LHCN-M2 (cell line): ENCODE measurements at regions not wholly inside any gene's neighbourhood (a gene's known extent, or its start where the extent isn't known, plus 50 kb on each side); places are given as distances from the start of the nearest gene placed in this dataset.
A peak's percentile ranks its signal among the peaks of the same experiment; 100 is the strongest.

Source experiments
- DNase-seq: peaks from one replicate; pipeline ENCODE4 v3.0.0-alpha.2; 2012; ENCODE audit warnings: low read depth

DNA sequence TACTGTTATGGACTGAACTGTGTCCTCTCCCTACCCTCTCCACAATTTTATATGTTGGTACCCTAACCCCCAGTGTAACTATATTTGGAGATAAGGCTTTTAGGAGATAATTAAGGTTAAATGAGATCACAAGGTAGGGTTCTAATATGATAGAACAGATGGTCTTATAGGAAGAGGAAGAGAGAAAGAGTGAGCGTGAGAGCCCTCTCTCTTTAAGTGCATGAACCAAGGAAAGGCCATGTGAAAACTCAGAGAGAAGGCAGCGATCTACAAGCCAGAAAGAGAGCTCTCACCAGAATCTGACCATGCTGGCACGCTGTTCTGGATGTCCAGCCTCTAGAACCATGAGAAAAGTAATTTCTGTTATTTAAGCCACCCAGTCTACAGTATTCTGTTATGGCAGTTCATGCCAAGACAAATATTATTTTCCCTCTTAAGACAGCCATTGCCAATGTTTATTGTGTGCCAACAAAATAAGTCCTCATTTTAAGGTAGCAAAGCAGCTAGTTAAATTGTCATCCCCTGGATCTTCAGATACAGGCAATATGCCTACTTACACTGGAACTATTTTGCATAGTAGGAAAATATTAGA is 336.2 kb downstream of the MID1IP1 start:
- DNase-seq: no peak

DNA sequence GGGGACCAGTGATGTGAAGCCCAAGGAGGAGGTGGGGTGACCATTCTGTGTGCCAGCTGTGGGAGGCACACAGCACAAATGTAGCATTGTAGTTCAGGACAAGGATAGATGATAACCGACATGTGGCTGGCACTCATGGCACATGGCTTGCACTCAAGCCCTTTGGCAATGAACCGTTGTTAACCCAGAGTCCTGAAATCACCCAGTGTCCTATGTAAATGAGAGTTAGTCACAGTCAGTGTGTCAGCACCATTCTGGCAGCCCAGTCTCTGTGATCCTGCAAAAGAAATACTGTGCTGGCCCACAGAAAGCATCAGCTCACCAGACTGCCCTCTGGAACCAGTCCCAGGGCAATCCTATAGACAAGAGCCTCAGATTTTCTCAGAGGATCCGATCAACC is 339.3 kb downstream of the MID1IP1 start:
- no peak for DNase-seq

DNA sequence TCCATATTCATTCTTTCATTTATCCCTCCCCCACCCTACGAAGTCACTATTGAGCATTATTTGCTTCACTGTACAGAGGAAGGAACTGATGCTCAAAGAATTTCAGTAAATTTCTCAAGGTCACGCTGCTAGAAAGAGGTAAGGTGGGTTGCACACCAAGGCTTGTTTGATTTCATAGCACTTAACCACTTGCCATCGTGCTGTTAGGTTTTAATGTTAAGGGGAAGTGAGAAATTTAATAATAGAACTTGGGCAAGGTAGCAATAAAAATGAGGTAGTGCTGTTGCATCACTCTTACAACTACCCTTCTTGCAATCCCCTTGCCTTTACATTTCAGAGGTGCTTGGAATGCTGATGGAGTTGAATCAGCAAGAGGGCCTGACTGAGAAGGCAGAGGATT is 343.1 kb downstream of the MID1IP1 start:
- no peak for DNase-seq

DNA sequence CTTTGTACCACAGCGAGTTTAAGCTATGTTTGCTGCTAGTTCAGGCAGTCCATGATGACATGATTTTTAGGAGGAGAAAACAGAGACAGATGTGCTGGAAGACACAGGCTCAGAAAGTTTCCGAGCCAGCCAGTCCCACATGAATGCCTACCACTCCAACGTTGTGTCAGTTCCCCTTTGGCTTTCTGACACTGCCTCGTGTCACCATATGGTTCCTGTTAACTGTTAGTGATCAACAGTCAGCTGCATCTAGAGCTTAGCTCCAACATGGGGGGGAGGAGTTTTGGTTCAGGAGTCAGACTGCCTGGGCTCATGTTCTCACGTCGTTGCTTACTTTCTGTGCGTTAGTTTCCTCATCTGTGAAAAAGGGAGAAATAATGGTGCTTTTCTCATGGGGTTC is 343.7 kb downstream of the MID1IP1 start:
- no peak for DNase-seq

DNA sequence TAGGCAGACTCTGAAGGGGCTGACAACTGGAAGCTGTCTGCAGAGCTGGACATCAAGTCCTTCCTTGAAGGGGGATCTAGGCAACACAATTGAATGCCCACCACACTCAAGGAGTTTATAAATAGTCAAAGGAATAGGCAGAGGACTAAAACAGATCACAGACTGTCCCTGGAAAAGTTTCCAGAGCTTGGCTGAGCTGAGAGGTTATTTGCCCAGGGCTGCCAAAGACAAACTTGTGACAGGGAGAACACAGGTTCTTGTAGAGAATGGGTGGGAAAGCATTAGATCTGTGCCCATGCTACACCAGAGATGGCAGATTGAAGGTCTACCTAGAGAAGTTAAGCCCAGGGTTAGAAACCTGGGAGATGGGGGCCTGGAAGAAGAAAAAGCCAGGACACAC is 344.6 kb downstream of the MID1IP1 start:
- DNase-seq: no peak

DNA sequence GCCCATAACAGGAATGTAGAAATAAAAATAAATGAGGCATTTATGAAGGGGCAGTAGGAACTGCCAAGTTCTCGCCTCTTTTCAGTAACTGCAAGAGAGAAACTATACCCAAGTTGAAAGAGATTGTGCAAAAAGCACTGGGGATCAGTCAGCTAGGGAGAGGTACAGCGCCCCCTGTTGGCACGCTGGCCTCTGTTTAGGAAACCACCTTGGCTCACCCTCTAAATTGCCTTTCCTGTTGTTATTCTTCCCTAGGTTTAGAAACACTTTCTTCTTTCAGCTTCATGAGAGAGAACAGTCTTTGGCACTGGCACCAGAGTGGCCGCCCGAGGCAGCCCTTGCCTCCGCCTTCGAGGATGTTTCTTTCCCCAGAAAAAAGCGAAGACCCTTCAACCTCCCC is 348.5 kb downstream of the MID1IP1 start:
- DNase-seq: peak; percentile 24

DNA sequence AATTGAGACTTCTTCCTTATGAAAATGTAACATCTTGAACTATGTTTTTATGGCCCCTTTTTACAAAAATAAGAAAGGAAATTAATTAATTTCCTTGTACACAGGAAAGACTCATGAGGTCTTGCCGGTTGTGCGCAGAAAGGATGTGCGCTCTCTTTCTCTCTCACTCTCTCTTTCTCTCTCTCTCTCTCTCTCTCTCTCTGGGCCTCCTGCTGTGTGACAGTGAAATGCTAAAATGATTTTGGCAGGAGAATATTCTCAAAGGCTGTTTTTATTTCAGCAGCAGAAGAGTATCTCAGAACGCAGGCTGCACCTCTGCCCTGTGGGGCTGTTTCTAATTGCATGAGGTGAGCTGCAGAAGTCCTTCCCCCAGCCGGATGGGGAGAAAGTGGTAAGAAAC is 349.0 kb downstream of the MID1IP1 start:
- DNase-seq: no peak

DNA sequence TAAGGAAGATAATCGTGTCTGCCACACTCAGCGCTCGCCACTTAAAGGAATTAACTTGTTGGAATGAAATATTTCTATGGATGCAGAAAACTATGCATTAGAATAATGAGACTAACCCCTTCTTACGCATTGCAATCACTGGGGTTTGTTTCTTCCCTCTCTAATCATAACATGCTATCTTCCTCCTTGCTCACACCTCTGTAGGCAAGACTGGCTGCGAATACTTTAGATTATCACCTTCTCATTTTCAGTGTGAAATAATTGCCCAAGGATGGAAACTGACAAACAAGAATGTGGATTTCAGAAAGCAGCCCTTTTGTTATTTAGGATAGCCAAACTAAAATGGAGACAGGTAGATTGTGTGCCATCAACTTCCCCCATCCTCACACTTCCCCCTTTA is 349.4 kb downstream of the MID1IP1 start:
- DNase-seq: no peak

DNA sequence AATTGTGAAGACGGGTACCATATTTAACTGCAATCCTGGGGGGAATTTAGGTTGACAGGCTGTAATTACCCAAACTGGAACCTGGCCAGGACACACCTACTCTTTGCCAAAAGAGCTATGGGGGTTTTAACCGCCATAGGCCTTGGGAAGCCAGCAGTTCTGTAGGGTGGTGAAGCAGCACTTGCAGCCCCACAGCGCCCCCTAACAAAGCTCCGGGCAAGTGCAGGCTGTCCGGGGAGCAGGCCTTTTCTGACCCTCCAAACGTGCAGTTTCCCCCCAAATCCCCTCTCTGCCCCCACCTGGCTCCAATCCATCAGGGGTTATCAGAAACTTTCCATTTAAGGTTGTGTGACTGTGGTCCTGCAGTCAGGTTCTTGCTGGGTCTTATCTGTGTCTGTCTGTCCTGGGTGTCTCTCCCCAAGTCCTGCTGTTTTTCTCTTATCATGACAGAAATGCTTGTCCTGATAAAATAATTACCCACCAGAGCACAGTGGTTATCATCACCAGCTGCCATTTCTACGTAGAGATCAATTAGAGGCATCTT is 350.9 kb downstream of the MID1IP1 start:
- DNase-seq: no peak

DNA sequence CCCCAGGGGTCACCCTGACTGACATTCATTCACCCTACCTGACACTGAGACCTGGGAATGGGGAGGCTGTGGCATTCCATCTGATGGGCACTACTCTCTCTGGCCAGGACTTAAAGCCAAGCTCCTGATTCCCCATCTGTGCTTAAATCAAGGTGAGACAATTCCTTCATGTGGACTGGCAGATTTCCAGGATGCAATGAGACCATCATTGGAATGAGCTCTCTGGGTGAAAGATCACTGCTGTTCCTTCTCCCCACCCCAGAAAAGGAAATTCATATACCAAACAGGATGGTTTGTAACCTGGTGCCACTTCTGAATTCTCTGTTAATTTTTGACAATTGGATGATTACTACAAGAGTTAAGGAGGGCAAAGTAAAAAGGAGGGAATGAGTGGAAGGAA is 354.8 kb downstream of the MID1IP1 start:
- no peak for DNase-seq

DNA sequence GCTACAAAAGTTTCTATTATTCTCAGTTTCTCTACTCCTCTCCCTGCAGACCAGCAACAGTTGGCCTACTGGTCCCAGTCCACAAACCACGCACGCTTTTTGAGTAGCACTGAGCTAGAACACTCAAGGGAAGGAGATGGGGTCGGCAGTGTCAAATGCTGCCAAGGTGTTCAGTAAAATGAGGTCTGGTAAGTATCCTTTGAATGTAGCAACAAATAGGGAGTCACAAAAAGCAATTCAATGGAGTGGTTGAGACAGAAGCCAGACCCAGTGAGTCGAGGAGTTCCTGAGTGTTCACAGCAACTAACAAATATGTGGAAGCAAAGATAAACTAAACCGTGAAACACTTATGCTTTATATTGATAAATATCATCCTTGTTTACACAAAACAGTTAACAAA is 355.7 kb downstream of the MID1IP1 start:
- no peak for DNase-seq

DNA sequence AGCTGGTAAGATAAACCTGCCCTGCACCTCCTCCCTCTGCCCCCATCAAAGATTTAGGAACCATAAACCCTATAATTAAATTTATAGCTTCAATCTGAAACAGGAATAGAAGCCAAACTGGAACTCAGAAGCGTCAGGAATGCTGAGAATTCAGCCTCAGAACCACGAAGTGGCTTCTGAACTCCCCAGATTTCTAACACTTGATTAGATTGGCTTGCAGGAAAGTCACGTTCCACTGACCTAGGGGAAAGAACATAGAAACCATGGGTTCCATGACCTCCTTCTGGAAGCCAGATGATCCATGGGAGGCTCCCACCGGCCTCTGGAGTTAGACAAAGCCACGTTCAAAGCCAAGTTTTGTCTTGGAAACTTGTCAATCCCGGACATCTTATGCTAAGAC is 356.5 kb downstream of the MID1IP1 start:
- peak; percentile 23 for DNase-seq

DNA sequence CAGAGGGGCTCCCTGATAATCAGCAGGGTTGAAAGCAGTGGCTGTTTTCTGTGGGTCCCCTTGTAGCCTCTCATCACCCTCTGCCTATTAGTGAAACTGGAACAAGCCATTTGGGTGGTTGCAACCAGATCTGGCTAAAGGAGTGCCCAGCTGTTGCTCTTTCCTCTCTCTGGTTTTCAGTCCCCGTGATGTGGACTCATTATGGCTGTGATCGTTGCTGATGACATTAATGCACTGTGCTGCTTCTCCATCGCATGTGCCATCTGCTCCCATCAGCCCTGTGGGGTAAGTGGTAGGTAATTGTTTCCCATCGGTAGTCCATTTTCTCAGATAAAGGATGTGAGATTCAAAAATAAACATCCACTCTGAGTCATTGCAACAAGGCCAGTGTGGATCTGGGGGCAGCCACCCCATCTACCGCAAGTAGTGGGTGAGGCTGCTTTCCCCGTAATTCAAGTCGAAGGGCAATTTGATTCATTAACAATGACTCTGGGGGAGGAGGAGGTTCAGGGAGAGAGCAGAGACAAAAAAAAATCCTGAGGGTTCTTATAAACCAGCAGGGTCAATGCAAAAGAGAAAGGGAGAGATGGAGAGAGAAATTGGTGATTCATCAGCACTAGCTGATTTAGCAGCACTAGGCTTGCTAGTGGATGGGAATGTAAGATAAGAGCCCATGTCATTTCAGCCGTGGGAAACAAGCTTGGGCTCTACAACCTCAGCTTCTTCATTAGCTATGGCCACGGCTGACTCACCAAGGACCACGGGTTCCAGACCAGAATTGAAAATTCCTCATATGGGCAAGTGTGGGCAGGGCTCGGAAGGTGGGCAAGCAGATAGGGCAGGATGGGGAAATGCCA is 357.8 kb downstream of the MID1IP1 start:
- DNase-seq: peak; percentile 72

DNA sequence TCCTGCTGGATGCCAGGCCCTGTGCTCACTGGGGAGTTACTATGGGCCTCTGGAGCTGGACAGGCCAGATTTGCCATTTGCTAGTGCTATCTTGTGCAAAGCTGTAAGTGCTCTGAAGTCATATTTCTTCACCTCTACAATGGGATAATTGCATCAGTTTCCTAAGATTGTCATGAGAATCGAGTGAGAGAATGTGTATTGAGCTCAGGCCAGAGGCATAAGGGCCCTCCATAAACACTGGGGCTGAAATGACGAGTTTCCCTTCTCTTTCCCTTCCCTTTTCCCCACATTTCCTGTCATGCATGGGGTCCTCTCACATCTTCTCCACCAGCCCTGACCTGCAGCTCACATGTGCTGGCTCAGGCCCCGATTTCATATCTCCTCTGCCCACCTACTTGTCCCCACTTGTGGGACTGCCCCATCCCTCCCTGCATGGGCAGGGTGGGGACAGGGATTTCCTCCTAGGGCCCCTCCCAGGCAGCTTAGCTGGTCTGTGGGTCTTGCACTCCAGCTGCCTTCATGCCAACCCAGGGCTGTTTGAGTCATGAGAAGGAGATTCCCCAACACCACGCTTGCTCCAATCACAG is 358.8 kb downstream of the MID1IP1 start:
- DNase-seq: no peak

DNA sequence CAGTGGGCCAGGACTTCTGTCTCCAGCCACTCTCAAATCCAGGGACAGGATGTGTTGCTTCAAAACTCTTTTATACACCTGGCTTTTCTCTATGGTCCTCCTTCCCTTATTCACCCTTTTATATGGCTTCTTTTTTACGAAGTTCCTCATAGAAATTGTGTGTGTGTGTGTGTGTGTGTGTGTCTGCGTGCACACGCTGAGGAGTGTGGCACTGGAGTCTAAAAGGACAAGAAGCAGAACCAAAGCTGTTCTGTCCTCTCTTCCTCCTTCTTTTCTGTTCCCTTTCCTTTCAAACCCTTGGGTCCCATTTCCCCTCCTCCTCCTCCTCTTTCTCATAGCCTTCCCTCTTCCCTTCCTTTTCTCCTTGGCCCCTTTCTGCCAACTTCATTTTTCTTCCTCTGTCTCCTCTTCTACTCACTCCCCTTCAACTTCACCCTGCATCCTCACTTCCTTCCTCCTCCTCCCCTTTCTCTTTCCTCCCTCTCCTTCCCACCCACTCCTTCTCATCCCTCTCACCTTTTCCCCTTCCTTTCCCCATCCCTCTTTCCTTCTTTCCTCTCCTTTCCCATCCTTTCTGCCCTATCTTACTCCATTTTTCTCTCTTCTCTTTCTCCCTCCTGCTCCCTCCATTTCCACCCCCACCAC is 360.5 kb downstream of the MID1IP1 start:
- DNase-seq: no peak

DNA sequence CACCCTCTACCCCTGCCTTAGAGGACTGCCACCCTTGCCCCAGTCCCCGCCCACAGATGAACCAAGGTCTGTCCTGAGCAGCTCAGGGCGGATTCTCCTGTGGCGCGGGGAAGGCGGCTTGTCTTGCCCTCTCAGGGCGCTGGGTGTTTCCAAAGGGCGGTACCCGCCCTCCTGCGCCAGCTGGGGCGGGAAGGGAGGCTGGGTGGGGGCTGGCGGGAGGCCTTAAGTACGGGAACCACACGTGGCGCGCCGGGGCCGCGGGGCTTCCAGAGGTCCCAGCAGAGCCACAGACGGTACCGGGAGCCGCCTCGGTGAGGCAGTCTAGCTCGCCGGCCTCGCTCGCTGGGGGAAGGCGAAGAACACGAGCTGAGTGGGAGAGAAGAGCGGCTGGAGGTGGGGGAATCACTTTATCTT is 361.1 kb downstream of the MID1IP1 start:
- DNase-seq: no peak

DNA sequence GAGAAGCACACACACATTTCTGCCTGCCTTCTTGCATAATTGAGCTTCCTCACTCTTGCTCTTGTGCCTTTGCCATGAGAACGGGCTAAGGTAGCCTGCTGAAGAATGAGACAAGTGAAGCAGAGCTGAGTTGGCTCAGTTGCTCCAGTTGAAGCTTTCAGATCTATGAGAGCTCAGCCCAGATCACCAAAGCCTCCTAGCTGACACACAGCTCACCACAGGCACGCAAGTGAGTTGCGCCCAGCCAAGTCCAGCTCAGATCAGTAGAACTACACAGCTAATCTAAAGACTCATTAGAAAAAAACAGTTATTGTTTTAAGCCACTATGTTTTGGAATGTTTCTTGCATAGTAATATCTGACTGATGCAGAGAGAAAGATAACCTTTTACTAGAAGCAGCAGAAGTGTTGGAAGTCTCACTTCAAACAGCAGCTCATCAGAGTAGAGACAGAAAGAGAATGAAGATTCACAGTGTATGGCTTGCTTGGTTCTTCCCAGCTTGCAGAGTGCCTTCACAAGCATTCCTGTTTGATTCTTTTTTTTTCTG is 362.4 kb downstream of the MID1IP1 start:
- no peak for DNase-seq

DNA sequence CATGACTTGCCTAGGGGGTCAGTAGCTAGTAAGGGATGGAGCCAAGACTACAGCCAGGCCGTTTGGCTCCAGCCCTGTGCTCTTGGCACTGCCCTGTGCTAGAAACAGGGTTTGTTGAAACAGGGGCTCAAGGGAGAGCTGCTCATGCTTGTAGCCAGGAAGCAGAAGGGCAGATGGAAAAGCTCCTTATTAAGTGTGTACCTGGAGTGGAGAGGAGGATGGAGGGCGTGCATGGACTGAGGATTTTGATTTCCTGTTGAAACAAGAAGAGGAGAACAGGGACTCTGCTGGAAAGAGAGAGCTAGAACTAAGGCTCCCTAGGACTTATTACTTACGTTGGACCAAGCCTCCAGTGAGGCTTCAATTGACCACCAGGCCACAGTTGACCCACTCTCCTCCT is 363.0 kb downstream of the MID1IP1 start:
- DNase-seq: no peak

DNA sequence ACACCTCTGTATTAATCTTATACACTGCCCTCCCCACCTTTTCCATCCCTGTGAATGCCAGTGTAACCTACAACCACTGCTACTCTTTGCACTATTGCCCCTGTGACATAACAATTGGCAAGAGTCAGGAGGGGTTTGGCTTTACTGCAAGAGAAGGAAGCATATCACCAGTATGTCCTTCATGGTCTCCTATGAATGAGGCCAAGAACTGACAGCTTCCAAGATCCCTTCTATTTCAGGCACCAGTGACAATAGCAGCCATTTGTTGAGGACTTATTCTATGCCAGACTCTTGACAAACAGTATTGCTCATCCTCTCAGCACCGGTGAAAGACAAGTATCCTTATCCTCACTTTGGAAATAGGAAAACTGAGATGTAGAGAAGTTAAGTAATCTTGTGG is 363.9 kb downstream of the MID1IP1 start:
- no peak for DNase-seq

DNA sequence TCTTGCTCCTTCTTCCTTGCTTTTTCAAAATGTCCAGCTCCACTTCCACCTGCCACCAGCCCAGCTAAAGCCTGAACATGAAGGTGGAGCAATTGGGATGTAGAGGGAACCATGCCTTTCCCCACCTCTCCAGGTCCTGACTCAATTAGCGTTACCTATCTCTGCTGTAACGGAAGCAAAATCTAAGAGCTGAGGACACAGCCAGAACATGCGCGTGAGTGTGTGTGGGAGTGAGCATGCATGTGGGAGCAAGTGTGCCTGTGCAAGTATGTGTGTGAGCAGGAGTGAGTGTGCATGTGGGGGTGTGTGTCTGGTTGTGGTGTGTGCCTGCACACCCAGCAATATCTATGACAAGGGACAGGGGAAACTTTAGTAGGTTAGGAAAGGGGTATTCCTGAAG is 364.5 kb downstream of the MID1IP1 start:
- DNase-seq: no peak

DNA sequence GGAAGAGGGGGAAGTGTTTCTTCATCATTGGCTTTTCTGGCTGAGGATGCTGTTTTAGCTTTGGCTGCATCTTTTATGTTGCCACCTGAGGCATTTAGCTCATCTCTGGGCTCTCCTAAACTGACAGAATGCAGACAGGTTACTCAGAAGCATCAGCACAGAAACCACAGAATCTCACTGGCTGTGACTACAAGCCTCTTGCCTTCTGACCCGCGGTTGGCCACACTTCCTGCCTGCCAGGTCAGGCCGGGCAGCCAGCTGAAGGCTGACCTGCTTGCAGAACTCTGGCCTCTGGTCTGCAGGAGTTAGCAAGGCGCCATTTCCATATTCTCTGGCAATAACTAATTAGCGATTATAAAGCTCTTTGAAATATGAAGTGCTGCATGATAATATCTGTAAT is 366.5 kb downstream of the MID1IP1 start:
- no peak for DNase-seq

DNA sequence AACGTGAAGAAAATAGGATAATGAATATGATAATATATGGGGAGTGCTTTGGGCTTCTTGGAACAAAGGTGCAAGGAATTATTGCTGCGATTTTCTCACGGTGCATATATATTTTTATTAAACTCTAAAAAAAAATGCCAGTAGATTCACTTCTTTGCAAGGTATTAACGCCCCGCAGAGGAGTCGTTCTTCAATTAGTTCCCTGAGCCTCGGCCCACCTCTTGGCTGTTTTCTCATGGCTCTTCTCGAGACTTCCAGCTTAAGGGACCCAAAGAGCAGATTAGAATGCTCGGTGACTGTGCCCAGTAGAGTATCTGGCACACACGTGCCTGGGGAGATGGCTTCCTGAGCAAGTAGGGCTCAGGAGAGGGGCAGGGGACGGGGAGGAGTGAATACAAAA is 367.4 kb downstream of the MID1IP1 start:
- DNase-seq: no peak
